Stimulated activated CD8-positive, alpha-beta memory T cell treated with anti-CD3 and anti-CD28 coated beads, Interleukin-15, amount 100 ng/mL, for 24 hours (primary cell): ENCODE measurements at regions not wholly inside any gene's neighbourhood (a gene's known extent, or its start where the extent isn't known, plus 50 kb on each side); places are given as distances from the start of the nearest gene placed in this dataset.

Experiments
- DNase-seq: peaks from one replicate; pipeline ENCODE4 v3.0.0-alpha.2; 2020; ENCODE audit warnings: low read depth

DNA sequence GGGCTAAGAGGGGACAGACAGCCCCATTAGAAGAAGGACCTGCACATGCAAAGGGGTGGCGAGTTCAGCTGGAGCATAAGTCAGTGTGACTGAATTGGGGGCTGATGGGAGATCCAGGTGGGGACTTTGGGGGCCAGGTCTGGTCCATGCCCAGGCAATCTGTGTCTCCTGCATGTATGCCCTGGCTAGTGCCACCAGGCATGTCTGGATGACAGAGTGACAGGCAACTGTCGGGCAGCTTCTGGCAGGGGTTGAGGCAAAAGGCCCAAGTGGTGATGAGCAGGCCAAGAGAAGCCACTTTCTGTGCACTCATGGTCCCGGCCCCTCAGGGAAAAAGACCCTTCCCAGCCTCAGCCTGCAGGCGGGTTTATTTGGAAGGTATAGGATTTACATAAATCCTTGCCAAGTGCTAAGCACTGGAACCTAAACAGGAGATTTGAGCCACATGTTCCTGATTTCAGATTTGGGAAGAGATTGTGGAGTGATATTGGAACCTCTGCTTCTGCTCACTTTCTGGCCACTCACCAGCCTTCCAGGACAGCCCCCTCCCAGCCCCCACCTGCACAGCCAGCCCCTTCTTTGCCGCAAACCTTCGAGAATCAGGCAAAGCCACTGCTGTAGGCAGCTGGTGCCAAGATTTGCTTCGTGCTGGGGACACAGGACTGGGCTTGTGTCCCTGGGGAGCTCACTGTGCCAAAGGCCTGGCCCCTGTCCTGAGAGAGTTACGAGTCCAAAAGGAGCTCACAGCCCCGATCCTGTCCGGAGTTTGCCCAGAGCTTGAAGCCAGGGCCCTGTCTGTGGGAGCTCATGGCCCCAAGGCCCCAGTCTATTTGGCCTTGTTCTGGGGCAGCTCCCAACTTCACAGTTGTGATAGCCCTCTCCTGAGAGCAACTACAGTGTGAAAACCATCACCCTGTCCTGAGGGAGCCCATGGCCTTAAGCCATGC, 232.5 kb upstream of the RTL1 start:
- DNase-seq, result no peak

DNA sequence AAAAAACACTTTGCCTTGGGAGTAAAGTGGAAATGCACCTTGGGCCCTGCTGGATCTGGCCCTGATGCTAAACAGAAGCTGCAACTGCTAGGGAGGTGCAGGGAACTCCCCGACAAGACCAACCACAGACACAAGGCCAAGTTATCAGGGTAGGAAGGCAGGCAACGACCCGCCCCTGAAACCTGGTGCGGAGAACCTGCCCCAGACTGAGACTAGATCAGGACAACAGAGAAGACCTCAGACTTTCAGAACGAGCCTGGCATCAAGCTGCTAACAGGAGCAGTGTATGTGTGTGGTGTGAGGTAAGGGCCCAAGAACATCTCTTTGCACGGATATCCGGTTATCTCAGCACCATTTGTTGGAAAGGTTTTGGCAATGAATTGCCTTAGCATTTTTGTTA, 233.7 kb upstream of the RTL1 start:
- DNase-seq, result no peak

DNA sequence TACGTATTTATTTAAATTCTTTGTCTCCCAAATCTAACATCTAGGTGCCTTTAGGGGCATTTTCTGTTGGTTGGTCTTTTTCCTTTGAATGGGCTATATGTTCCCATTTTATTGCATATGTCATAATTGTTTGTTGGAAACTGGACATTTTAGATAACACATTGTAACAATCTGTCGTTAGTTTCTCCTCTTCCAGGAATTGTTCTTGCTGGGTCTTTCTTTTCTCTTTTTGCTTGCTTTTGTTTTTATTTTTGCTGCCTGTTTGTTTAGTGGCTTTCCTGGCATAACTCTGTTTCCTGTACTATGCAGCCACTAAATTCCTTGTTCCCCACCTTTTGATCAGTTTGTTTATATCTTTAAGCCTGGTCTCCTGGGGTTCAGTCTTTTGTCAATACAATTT, 244.3 kb upstream of the RTL1 start:
- DNase-seq, result no peak

DNA sequence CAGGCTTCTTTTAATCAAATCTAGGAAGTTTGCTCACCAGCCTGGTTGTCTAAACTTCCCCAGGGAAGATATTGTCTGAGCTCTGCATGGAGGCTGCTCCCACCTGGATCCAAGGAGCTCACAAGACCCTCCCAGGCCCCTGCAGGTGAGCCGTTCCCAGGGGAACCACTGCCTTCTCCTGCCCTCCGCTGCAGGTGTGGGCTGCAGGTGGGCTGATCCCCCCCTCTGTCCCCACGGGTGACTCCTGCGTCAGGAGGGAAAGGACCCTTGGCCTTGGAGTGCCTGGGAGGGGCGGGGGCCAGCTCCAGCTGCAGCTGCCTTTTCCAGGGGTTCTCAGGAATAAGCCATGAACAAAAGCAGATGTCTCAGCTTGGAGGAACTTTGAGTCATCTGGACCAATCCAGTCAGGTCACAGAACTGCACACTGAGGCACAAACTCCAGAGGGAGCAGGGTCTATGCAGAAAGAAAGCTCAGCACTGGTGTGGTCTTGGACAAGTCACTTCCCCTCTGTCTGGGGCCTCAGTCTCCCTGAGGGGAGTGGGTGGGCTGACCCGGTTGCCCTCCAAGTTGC, 246.6 kb upstream of the RTL1 start:
- no peak for DNase-seq

DNA sequence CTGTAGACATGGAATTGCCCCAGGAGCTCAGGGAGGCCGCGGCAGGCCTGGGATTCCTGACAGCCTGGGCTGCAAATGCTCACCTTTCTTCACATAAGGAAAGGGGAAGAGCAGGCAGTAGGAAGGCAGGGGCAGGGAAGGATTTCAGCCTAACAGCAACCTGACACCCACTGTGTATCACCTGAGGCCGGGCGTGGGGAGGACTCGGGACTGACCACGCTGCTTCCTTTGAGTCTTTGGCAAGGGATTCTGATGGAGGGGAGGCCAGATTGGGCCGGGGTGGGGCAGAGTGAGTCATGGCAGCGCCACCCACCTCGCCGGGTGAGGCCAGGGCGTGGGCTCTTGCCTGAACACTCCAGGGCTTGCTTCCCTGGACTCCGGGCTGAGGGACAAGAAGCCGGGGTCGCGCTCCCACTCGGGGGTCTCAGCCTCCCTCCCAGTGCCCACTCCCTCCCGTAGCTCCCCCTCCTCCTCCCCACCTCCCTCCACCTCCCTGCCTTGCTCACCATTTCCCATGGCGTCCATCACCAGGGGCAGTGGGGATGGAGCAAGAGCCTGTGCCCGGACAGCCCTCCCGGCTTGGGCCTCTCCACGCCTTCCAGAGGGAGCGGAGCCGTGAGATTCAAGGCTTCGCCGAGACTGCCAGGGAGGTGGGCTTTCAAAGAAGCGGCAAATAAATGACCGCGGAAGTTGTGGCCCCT, 247.9 kb upstream of the RTL1 start:
- DNase-seq, result no peak

DNA sequence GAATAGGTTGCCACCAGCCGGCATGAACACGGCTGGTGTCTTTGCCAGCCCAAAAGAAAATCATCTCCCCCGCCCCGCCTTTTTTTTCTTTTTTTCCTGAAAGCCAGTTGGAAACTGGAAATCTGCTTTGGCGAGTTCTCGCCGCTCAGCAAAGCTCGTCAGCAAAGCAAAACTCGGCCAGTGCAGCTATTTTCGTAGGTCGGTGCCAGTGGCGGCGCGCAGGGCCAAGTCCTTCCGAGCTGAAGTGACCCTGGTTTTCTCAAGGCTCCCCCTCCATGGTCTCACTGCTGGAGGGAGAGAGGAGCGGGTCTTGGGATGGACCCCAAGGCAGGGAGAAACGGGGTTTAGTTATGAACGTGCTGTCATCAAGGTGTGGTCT, 248.4 kb upstream of the RTL1 start:
- DNase-seq, result no peak

DNA sequence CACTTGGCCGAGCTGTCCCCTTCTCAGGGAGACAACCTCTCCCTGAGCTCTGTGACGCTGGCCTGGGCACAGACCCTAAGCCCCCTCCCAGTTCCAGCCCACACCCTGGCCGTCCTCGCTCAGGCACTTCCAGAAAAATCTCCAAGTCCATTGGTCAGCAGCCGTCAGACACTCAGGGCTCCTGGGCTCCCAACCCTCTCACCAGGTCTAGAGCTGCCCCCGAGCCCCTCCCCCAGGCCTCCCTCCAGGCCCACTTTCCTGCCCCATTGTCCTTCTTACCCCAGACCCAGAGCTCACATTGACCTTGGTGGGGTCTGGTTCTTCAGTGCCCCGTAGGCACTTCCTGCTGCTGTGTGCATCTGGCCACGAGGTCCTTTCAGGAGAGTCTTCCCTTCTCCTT, 249.3 kb upstream of the RTL1 start:
- DNase-seq, result no peak

DNA sequence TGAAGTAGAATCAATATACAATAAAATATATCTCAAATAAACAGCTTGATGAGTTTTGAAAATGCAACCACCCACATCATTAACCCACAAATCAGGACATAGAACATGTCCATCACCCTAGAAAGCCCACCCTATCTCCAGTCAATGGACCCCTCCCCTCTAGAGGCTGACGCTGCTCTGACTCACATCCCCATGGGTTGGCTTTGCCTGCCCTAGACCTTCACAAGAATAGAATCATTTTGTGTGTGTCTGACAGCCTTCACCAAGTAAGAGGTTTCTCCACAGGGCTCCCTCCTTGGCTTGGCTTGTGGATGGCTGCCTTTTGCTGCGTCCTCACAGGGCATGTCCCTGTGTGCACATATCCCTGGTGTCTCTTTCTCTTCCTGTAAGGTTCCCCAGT, 250.2 kb upstream of the RTL1 start:
- DNase-seq, result no peak

DNA sequence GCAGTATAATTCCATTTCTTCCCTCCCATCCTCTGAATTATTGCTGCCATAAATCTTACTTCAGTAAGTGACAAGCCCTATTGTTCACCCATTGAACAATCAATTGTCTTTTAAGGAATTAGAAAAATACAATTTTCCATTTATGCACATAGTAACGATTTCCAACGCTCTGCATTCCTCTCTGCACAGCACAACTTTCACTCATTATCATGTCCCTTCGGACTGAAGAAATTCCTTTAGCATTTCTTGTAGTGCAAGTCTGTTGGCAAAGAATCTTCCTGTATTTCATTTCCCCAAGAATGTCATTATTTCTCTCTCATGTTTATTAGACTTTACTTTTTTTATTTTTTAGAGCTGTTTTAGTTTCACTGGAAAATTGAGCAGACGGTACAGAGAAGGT, 252.1 kb upstream of the RTL1 start:
- DNase-seq, result no peak

DNA sequence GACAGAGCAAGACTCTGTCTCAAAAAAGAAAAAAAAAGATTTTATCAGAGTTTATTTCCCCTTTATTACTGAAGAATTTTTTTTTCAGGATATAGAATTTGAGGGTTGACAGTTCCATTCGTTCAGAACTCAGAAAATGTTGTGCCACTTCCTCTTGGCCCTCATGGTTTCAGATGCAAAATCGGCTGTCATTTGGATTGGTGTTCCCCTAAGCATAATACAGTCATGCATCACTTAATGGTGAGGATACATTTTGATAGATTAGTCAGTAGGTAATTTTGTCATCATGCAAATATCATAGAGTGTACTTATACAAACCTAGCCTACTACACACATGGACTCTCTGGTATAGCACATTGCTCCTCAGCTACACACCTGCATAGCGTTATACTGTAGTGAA, 263.9 kb upstream of the RTL1 start:
- no peak for DNase-seq

DNA sequence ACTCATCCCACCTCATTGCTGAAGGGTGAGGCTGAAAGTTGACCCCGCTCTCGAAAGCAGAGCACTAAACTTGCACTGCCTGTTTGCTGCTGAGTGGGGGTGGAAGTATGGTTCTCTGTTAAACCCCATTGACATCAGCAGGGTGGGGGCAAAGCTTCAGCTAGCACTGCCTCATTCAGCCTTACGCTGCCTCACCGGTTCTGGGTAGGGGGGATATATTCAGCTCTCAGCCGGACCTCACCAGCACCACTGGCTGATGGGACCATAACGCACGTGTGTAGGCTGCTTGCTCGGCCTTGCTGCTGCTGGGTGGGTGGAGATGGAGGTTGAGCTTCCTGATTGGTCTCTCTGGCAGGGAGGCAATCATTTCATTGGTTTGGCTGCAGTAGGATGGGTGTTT, 265.7 kb upstream of the RTL1 start:
- no peak for DNase-seq

DNA sequence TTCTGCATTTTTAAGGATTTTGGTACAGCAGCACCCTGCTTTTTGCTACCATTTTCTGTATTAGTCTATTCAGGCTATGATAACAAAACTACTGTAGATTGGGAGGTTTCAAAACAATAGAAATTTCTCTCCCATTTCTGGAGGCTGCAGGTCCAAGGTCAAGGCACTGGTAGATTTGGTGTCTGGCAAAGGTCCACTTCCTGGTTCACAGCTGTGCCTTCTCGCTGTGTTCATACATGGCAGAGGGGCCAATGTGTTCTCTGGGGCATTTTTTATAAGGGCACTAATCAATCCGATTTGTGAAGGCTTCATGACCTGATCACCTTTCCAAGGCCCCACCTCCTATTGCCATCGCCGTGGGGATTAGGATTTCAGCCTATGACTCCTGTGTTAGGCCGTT, 268.1 kb upstream of the RTL1 start:
- no peak for DNase-seq

DNA sequence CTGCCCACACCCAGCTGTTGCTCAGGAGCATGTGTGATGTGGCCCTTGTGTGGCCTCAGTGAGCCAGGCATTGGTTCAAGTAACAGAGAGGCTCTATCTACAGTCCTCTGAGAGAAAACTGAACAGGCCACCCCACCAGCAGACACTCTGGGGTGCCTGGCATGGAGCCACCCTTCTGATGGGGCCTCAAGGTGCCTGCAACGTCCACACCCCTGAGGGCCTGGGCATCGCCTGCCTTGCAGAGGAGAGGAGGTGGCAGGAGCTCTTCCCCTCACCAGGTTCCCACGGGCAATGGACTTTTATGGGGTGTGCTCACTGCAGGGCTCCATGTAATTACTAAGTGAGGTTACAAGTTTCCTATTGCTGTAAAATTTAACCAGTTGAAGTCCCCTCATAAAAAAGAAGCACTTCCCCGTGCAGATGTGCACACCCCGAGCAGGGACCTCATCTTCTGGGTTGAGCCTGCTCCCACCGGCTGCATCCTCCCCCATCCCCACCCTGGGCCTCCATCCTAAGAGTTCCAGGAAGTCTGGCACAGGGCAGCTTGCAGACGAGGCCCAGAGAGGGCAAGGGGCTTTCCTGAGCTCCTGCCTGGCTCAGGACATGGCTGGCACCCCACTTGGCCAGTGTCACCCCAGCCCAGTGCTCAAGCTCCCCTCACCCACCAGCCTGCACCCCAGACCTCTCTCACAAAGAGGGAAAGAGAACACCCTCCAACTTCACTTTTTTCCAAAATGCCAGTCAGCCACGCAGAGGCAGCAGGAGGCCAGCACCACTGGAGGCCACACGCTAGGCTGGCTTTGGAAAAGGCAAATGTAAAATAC, 270.4 kb upstream of the RTL1 start:
- no peak for DNase-seq

DNA sequence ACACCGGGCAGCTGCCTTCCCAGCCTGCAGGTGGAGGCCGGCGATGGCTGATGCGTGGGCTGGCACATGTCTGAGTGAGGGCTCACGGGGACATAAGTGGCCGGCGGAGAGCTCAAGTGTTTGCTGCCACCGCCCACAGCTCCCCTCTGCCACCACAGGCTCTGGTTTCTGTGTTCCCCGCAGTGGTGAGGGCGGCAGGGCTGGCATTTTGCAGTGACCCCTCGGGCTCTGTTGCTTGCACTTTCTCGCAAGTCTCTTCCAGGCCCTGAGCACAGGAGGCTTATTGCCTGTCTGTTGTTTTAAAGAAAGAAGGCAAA, 271.0 kb upstream of the RTL1 start:
- no peak for DNase-seq

DNA sequence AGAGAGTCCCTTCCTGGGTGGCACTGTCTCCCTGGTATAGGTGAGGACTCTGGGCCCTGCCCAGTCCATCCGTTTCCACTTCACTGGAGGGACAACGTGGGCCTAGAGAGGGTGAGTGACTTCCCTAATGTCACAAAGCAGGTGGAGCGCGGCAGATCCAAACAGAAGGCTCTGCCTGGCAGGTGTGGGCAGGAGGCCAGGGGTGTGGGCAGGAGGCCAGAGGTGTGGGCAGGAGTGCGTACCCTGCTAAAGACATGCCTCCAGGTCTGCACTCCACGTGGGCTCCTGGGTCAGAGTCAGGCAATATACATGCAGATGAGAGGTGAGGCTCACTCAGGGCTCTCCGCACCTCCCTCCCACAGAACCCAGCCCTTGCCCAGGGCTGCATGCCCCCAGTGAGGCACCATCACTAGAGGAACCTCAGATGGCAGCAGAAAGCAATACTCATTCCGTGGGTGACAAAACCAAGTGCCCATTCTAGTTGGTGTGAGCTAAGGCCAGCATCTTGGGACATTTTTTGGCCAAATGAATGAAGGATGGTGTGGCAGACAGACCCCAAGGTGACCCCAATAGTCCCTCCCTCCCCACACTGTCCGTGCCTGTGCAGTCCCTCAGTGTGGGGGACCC, 271.6 kb upstream of the RTL1 start:
- DNase-seq, result no peak

DNA sequence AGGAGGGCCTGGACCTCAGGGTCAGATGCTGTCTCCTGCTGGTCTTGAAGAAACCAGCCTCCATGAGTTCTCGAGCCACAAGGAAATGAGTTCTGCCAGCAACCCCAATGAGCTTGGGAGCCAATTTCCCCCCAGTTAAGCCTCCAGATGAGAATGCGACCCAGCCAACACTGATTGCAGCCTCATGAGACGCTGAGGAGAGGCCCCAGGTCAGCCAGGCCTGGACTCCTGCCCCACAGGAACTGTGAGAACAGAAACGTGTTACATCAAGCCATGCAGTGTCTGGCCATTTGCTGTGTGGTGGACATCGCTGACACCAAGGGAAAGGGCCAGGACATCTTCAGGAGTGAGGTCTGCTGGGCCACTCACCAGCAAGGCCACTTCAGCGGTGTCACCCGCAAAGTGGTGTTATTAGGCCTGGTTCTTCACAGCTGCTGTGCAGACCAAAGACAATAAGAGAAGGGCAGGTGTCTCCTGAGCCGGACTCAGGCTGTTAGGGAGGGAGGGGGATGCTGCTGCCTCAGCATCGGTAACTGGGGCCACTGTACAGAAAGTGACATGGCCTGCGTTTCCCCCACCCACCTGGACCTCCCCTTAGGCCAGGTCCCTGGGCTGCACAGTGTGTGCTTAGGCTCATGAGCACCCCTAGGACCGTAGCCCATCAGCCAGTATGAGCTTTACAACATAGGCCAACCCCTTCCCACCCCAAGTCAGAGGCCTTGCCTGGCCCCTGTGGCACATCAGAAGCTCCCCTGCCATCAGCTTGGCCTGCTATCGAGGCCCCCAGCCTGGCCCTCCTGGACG, 272.4 kb upstream of the RTL1 start:
- DNase-seq, result no peak

DNA sequence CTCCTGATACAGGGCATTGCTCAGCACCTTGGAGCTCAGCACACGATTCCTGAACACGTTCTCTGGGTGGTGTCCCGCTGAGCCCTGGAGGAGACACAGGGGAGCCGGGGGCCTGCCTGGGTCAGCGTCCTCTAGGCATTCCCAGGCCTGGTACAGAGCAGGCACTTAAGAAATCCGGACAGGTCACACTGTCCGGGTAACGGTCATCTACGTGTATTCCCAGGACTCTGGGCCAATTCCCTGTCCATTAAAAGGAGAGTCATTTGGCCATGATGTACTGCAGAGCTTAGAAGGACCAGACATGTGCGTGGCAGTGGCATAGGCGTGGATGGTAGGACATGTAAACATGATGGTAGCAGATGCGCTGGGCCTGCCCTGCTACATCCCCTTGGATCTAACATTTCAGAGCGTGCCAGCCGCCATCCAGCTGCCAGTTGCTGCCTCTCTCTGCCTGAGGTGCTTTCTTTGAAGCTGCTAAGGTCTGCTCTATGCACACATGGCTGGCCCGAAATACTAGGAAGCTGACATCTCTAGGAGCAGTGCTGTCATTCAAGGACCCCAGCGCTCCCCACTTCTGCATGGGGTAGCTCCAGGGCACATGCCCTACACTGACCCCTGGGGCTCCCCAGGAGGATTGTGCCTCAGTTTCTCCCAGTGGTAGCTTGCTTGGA, 273.1 kb upstream of the RTL1 start:
- DNase-seq, result no peak

DNA sequence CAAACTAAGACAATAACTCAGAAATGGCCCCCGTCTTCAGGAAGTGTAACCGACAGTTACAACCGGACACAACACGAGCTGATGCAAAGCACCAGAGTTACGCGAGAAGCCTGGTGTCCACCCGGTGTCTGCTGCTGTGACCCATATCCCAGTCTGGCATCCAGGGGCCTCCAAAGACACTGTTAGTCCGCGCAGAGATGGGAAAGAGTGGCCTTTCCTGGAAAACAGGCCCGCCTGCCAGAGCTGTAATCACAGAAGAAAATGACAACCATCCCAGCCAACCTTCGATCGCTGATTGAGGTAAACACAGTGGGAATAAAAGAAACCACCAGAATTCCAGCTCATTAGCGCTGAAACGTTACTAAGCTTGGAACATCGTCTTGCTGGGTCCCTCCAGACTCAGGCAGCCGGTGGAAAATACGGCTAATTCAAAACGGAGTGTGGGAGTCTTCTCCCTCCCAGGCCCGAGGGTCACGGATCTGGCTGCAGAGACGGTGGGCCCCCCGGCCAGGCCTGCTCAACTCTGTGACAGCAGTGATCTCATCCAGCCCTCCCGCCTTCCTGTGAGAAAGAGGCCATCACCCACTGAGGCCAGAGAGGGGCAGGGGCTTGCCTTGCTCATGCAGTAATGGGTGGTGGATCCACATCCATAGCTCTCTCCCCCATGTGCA, 273.9 kb upstream of the RTL1 start:
- DNase-seq, result no peak

DNA sequence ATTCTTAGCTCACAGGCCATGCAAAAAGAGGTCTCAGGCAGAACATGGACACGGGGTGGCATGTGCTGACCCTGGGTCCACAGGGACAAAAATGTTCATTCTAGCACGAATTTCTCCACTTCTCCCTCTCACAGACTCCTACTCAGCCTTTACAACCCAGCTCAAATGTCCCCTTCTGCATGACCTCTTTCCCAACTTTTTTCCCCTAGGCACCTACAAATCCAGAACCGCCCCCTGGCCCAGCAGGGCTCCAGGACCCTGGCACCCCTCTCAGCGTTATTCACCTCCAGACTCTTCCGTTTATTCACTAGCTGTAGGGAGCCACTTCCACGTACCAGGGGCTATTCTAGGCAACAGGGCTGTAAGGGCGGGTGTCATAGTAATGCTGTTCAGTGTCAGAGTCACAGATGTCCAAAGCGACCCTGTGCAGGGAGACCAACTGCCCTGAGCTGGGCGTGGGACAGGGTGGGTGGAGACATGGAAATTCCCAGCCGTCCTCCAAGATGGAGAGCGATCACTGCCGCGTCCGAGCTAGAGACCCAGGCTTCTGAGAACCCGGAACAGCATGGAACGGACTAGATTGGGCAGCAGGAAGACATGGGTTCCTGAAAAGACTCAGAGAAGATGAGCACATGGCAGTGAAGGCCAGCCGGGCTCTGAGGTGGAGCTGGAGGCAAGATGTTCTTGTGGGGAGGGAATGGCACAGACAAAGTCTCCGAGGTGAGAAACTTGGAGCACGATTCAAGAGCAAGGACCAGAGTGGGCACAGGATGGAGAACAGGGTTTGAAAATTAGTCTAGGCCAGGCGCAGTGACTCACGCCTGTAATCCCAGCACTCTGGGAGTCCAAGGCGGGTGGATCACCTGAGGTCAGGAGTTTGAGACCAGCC, 274.9 kb upstream of the RTL1 start:
- no peak for DNase-seq
